Stimulated activated CD4-positive, alpha-beta T cell treated with anti-CD3 and anti-CD28 coated beads, TNF-alpha, amount 100 ng/mL, for 48 hours (primary cell): ENCODE measurements at regions not wholly inside any gene's neighbourhood (a gene's known extent, or its start where the extent isn't known, plus 50 kb on each side); places are given as distances from the start of the nearest gene placed in this dataset.

Experiments used
- DNase-seq, 3 donors: peaks; one replicate each; pipeline ENCODE4 v3.0.0-alpha.2; 2020; ENCODE audit warnings: low read depth in 3 of 3

- no peak for DNase-seq
Observed at GRCh38 chr18:27826101-27826500, 350.8 kb downstream of the CDH2 start.

DNA sequence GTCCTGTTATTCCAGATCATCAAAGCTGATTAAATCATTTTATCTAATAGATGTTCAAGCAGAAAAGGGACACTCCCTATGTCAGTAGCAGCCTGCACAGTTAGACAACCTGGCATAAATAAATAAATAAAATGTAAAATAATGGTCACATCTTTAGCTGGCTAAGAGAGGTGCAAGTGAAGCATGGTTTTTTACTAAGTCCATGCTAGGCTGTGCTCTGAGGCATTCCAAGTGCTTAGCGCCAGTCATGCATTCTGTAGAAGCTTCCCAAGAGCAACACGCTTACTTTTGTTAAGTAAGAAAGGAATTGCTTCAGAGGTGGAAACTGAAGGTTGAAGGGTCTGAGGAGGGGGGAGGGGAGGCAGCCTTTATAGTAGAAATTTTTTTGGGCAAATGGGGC lies 351.2 kb downstream of the CDH2 start:
- DNase-seq: no peak

GRCh38 chr18:27824841-27825681 lies 351.9 kb downstream of the CDH2 start:
- DNase-seq: no peak

GRCh38 chr18:27824275-27824674 lies 352.7 kb downstream of the CDH2 start:
- DNase-seq: no peak

GRCh38 chr18:27823053-27823452 lies 353.9 kb downstream of the CDH2 start:
- DNase-seq: no peak

- DNase-seq: no peak
Observed at GRCh38 chr18:27808683-27809082, 368.2 kb downstream of the CDH2 start.

DNA sequence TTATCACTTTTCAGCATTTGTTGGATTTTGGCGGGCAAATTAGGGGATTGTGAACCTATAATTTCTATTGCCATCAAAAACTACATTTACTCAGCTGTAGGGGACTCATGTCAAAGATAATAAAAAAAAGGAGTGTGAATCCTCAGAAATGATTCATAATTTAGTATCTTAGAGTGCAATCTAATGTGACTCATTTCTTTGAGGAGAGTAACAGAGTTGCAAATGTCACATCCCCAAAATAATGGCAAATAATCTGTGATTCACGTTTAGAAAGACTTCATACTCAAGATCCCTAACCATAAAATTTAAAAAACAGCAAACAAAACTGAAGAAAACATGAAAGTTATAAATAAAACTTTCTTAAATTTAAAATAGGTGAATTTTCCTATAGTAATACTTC lies 373.0 kb downstream of the CDH2 start:
- no peak for DNase-seq

GRCh38 chr18:27797484-27797883 lies 379.4 kb downstream of the CDH2 start:
- DNase-seq: no peak

DNA sequence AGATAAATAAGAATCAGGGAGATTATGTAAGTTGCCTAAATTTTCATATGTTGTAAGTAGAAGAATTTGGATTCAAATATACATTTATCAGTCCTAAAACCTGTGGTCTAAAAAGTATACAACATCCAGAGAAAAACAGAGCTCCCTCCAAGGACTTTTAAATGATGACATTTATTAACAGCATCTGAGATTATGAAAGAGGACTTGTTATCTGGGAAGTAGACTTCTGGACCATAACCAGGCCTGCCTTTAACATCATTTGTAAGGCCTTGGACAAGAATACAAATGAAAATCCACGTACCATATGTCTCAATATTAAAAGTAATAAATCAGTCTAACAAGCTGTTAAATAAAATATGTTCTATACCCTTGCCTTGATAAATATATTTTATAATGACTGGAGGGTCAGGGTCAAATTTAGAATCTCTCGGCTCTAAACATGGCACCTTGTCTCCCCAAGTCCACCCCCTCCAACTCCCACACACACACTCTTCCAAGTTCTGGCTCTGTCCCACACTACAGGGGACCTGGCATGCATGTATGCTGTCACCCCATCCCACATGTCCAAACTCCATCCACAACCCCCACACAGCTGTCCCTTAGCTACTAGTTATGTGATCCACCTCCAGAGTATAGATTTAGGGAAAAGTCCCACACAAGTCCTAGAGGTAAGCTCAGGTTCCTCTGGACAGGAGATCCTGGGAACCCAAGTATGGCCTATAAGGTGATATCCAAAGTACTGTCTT lies 382.6 kb downstream of the CDH2 start:
- DNase-seq: no peak

- no peak for DNase-seq
Observed at GRCh38 chr18:27793013-27793785, 383.7 kb downstream of the CDH2 start.

- no peak for DNase-seq
Observed at GRCh38 chr18:27789406-27789805, 387.5 kb downstream of the CDH2 start.

DNA sequence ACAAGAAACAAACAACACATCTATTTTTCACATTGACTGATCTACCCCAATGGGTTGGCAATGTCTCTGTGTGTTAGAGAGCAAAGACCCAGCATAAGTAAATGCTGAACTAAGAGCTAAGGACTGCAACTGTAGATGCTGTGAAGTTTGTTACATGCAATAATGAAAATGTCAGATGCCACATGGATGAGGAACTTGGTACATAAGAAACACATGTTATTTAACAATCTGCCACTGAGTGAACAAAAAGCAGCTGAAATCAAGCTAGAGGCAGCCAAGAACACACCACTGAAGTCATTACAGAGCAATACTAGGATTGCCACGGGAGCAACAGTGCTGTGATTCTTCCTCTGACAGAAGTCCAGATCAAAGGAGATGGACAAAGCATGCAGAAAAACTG lies 389.4 kb downstream of the CDH2 start:
- no peak for DNase-seq

- DNase-seq: no peak
Observed at GRCh38 chr18:27785815-27786471, 391.0 kb downstream of the CDH2 start.

- DNase-seq: no peak
Observed at GRCh38 chr18:27780061-27780745, 396.7 kb downstream of the CDH2 start.

DNA sequence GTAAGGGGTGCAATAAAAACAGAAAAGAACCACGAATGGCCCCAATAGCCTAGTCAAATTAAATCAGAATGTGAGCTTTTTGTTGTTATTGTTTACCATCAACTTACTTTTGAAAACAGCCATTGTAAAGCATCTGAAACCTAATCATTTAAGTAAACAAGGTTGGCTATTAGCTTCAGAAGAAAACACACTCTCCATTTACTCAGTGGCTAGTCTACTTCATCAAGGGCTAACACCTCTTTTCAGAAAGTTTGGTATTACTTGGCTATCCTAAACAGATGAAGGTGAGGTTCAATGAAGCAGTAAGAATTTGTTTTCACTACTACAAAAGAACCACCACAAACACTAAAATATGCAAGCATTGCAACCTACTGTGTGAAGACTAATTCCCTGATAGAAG lies 398.0 kb downstream of the CDH2 start:
- DNase-seq: no peak

- DNase-seq: no peak
Observed at GRCh38 chr18:27778441-27778840, 398.5 kb downstream of the CDH2 start.

DNA sequence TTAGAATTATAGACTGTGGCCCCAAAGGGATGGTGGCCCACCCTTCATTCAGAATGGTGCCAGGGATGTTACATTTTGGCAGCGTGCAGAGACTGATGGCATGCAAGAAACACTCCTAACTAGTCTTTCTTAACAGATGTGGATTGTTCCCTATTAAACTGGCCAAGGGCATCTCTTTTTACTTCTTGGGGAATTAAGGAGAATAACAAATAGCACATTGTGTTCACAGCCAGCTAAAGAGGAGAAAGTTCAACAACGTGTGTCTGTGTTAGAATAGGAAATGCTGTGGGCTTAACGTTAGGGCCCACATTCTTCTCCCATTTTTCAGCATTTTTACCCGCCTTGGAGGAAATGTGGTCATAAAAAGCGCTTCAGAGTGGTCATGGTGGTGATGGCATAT lies 404.8 kb downstream of the CDH2 start:
- DNase-seq: no peak

- DNase-seq: no peak
Observed at GRCh38 chr18:27771571-27771970, 405.4 kb downstream of the CDH2 start.

DNA sequence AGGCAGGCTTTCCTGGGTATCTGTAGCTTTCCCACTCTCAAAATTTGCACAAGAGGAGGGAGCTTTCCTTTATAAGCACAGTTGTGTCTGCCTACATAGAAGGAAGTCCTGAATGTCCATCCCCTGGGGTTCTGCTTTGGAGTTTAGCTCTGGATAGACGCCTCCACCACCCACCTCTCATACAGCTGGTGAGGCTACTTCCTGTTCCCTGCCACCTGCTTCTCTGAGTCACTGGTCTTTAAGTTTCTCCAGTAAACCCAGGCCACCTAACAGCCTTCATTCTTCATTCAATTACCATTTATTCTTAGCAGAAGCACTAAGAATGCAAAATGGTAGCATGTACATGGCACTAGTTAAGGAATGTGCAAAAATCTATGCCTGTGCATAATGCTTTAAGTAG lies 407.8 kb downstream of the CDH2 start:
- no peak for DNase-seq

DNA sequence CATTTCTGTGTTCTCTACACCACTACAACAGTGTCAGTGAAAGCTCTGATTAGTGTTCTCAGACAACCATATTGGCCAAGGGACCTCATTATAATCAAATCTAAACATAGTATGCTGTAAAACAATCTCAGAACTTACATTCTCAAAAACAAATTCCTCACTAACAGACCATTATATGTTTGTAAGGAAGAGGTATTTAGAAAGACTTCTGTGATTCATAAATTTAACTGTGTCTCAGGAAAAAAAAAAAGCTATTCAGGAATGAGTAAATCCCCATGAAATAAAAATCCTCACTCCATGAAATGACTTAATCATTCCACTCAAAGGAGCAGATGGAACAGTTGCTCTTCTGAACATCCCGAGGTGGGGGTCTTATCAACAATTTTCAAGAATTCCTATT lies 413.0 kb downstream of the CDH2 start:
- no peak for DNase-seq

GRCh38 chr18:27763341-27763740 lies 413.6 kb downstream of the CDH2 start:
- DNase-seq: no peak
